K562 (cell line): ENCODE measurements at regions not wholly inside any gene's neighbourhood (a gene's known extent, or its start where the extent isn't known, plus 50 kb on each side); places are given as distances from the start of the nearest gene placed in this dataset.

Experiments
- ATAC-seq: fragments of 200-7000 bp; cut with Tn5 transposase; 3 replicates; pipeline ENCODE4 v1.9.1; 2020; ENCODE audit warnings: moderate library complexity
- BruUV-seq: library from RNA; stranded (reverse); fragments of 400-500 nt; replicated peaks from 2 replicates; lab custom pipeline; 2021; lab: Mats Ljungman, UMichigan
- CTCF ChIA-PET: fragments of 300-600 bp; formaldehyde crosslinking; extraction: SDS; loops from one replicate; lab custom pipeline; 2021; ENCODE audit warnings: low intra/inter-chr PET ratio; lab: Yijun Ruan, JAX
- POLR2A ChIA-PET: fragments of 300-600, 350-650 bp; sonication (Branson Sonifier 250); formaldehyde crosslinking; extraction: SDS; loops from one replicate; lab custom pipeline; 2021; ENCODE audit warnings: antibody characterized with exemption, inconsistent platforms; lab: Yijun Ruan, JAX
- DNase-seq, 4 experiments: peaks; one replicate each; pipeline versions ENCODE4 v3.0.0 to v3.0.0-alpha.2; 2011 to 2018; ENCODE audit warnings: low spot score in 3 of 4, mixed read lengths in 3 of 4; ENCODE audit errors: extremely low read depth in 1 of 4
- FAIRE-seq: peaks from 2 replicates; lab custom pipeline; 2011; peaks lifted over from hg19 to GRCh38; lab: Jason Lieb, UNC
- H2AFZ ChIP-seq: 2 replicates; pipeline ENCODE4 v1.6.0; 2011; ENCODE audit warnings: low read depth, low read length, control low read depth, inconsistent platforms
- H3K27ac ChIP-seq: fragments of 200-600 bp; 3 replicates; pipeline ENCODE4 v1.8.0; 2011; ENCODE audit warnings: low read depth, mild to moderate bottlenecking, control low read depth, inconsistent platforms, low read length, moderate library complexity, mixed read lengths; ENCODE audit errors: extremely low read depth
- H3K27me3 ChIP-seq, 2 experiments: fragments of 300-600 bp in 1 of 2; 2 replicates in 1 of 2; 3 replicates in 1 of 2; pipeline versions ENCODE4 v1.6.0 to v1.8.0; 2011; ENCODE audit warnings: inconsistent platforms in 2 of 2, low read length in 2 of 2, mild to moderate bottlenecking in 1 of 2, mixed read lengths in 1 of 2, moderate library complexity in 1 of 2; ENCODE audit not compliant: control insufficient read depth in 2 of 2, insufficient read depth in 2 of 2
- H3K36me3 ChIP-seq: fragments of 300-600 bp; 3 replicates; pipeline ENCODE4 v1.8.0; 2011; ENCODE audit warnings: mild to moderate bottlenecking, low read length, inconsistent platforms; ENCODE audit not compliant: control insufficient read depth, insufficient read depth
- H3K4me1 ChIP-seq, 2 experiments: fragments of 200-600 bp in 1 of 2; replicated peaks in 1 of 2; 2 replicates in 1 of 2; 3 replicates in 1 of 2; pipeline versions ENCODE4 v1.5.1 to v1.8.0; 2011; ENCODE audit warnings: inconsistent platforms in 2 of 2, low read length in 2 of 2, mild to moderate bottlenecking in 1 of 2, mixed read lengths in 1 of 2, moderate library complexity in 1 of 2; ENCODE audit not compliant: control insufficient read depth in 2 of 2, insufficient read depth in 2 of 2
- H3K4me2 ChIP-seq: 2 replicates; pipeline ENCODE4 v1.6.1; 2011; ENCODE audit warnings: low read length, control low read depth, inconsistent platforms, mixed read lengths; ENCODE audit not compliant: insufficient read depth
- H3K4me3 ChIP-seq: fragments of 200-600 bp; sonication (generic), shearing (Covaris generic); 2 replicates; pipeline ENCODE4 v1.5.1; 2016; ENCODE audit warnings: control low read depth, inconsistent platforms
- H3K79me2 ChIP-seq: fragments of 200-600 bp; 3 replicates; pipeline ENCODE4 v1.8.0; 2011; ENCODE audit warnings: low read length, inconsistent platforms; ENCODE audit not compliant: control insufficient read depth, insufficient read depth
- H3K9ac ChIP-seq, 2 experiments: 2 replicates each; pipeline versions ENCODE4 v1.6.0 to v1.6.1; 2011; ENCODE audit warnings: low read depth in 2 of 2, low read length in 2 of 2, control low read depth in 1 of 2, inconsistent platforms in 1 of 2, mild to moderate bottlenecking in 1 of 2, mixed read lengths in 1 of 2; ENCODE audit not compliant: insufficient read depth in 1 of 2
- H3K9me1 ChIP-seq: one replicate; pipeline ENCODE4 v1.6.0; 2011; ENCODE audit warnings: inconsistent platforms, mild to moderate bottlenecking, low read length, moderate library complexity; ENCODE audit not compliant: control insufficient read depth, insufficient read depth
- H3K9me3 ChIP-seq: replicated peaks from 2 replicates; pipeline ENCODE4 v1.5.1; 2011; ENCODE audit warnings: low read depth, low read length, inconsistent platforms; ENCODE audit not compliant: control insufficient read depth, insufficient read depth
- H4K20me1 ChIP-seq: replicated peaks from 2 replicates; pipeline ENCODE4 v1.6.1; 2011; ENCODE audit warnings: low read length, inconsistent platforms, mixed read lengths; ENCODE audit not compliant: control insufficient read depth, insufficient read depth
- ATF7 ChIP-seq: fragments of 450-650 bp; IDR thresholded peaks from 2 replicates; pipeline ENCODE4 v1.7.1; 2014; ENCODE audit warnings: mild to moderate bottlenecking, moderate library complexity
- FOXJ2 ChIP-seq: fragments of 200-800 bp; sonication (Bioruptor generic); IDR thresholded peaks from 2 replicates; pipeline ENCODE4 v1.6.1; 2016; ENCODE audit warnings: missing genetic modification characterization, missing compliant biosample characterization
- GTF2E2 ChIP-seq: fragments of 200-800 bp; sonication (Bioruptor generic); IDR thresholded peaks from 2 replicates; pipeline ENCODE4 v1.6.1; 2016; ENCODE audit warnings: missing genetic modification characterization, missing compliant biosample characterization
- HNRNPL ChIP-seq: fragments of 200-400 bp; formaldehyde crosslinking; IDR thresholded peaks from 2 replicates; pipeline ENCODE4 v1.6.1; 2017; ENCODE audit warnings: low read depth, mild to moderate bottlenecking, low read length
- MCM7 ChIP-seq, 2 experiments: fragments of 450-650 bp; IDR thresholded peaks; 2 replicates each; pipeline ENCODE4 v1.6.1; 2016 to 2018
- PURB ChIP-seq: sonication (generic); formaldehyde crosslinking; IDR thresholded peaks from 2 replicates; pipeline ENCODE4 v1.9.0; 2021; ENCODE audit warnings: low read depth, mild to moderate bottlenecking, missing genetic modification reagents
- SMAD2 ChIP-seq: fragments of 150-350 bp; IDR thresholded peaks from 2 replicates; pipeline ENCODE4 v1.6.1; 2014; ENCODE audit warnings: low read depth, mild to moderate bottlenecking, low read length
- SMARCB1 ChIP-seq: IDR thresholded peaks from 2 replicates; pipeline ENCODE4 v1.6.1; 2011; ENCODE audit warnings: improper control_type of control experiment, low read depth; ENCODE audit not compliant: insufficient read length
- ZNF121 ChIP-seq: sonication (generic); formaldehyde crosslinking; conservative IDR thresholded peaks from 2 replicates; pipeline ENCODE4 v1.8.0; 2022; ENCODE audit warnings: missing genetic modification reagents
- ZNF324 ChIP-seq: fragments of 250-450 bp; sonication (Bioruptor Pico); IDR thresholded peaks from 2 replicates; pipeline ENCODE4 v1.4.0; 2020; ENCODE audit warnings: mild to moderate bottlenecking
- ZNF354B ChIP-seq: fragments of 250-450 bp; sonication (Bioruptor Pico); IDR thresholded peaks from 2 replicates; pipeline ENCODE4 v1.4.0; 2020
- WGBS: fragments of 100-300 bp; shearing (Covaris generic); methylation state at CpG from one replicate; pipeline ENCODE4 v1.1.6; 2016; ENCODE audit warnings: low coverage, mixed read lengths; ENCODE audit not compliant: insufficient coverage; ENCODE audit errors: missing lambda C conversion rate; 5-methylcytosine and 5-hydroxymethylcytosine counted together
- in situ Hi-C: fragments of 300-500 bp; cut with MboI; formaldehyde crosslinking; loops from 4 replicates; pipeline ENCODE4 v1.15.0; 2018; ENCODE audit warnings: inconsistent platforms, mixed read lengths
- intact Hi-C: fragments of 100-400 bp; cut with micrococcal nuclease; formaldehyde crosslinking; loops from 2 replicates; pipeline ENCODE4 v1.14.2; 2022
- TF ChIP-seq, protein P1 (sequence below): fragments of 250-450 bp; sonication (Bioruptor Pico); IDR thresholded peaks from 2 replicates; pipeline ENCODE4 v1.5.0; 2021

DNA sequence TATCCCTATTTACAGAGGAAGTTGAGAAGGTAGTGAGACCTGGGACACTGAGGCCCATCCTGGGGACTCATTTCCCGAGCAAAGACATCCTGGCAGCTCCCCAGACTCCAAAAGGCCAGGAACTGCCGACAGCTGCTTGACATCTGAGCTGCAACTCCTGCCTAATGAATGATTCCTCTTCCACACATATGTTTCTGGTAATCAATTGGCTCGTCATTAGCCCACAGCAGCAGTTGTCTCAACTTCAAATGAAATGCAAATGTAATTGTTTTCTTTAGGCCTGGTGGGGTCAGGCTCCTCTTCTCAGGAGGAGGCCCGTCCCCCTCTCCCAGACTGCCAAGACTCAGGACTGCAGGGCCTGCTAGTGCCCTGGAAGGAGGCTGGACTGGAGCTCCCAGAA is 61.8 kb upstream of the DISP3 start:
- Histone ChIP-seq H3K4me3 (no peak overlapping the region), H3K9me3 (no peaks in the 10 kb centered on the region), H3K9ac (no peak overlapping the region), H3K4me1 (no peaks in the 10 kb centered on the region; a peak in 1 of 5 replicates), H3K27me3 (peaks cover 29 to 64% of the 10 kb centered on the region in 2 experiments), H3K9me1 (no peaks in the 10 kb centered on the region), H3K27ac (no peak overlapping the region), H2AFZ (no peak overlapping the region), H3K4me2 (no peak overlapping the region), H3K79me2 (no peaks in the 10 kb centered on the region), H4K20me1 (peaks cover 5% of the 10 kb centered on the region; the same call in 1 of the 2 replicates), H3K36me3 (no peaks in the 10 kb centered on the region)
- no TSS peak for BruUV-seq
- TF ChIP-seq ZNF354B (no peak), FOXJ2 (no peak), ZNF324 (CRISPR knock-in tag) (no peak), ATF7 (no peak), MCM7 (IDR thresholded peaks at IDR 0.05) (no peak), HNRNPL (no peak)
- intact Hi-C loops (no loop called here), in situ Hi-C loops (no loop called here)
- FAIRE-seq (no peak), ATAC-seq (no peak), DNase-seq (no peak)
- WGBS, result 0% methylated on average over 4 of the region's 4 CpGs
- POLR2A ChIA-PET, result no interaction called here
- CTCF ChIA-PET, result no interaction called here

DNA sequence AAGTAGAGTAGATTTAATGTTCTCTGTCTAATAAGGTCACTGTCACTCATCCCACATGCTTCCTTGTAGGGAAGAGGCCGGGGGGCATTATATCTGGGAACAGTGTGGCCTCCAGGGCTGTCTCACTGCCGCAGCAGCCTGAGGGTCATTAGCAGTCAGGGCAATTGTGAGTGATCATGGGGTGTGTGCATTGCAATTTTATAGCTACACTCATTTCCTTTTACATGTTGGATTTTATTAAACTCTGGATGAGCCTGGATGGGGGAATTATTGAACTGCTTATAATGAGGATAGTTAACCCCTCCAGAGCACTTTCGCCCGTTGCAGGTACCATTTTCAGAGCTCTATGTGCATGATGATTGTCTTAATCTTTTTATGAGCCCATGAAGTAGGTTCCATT is 60.9 kb upstream of the DISP3 start:
- TF ChIP-seq, protein P1, sequence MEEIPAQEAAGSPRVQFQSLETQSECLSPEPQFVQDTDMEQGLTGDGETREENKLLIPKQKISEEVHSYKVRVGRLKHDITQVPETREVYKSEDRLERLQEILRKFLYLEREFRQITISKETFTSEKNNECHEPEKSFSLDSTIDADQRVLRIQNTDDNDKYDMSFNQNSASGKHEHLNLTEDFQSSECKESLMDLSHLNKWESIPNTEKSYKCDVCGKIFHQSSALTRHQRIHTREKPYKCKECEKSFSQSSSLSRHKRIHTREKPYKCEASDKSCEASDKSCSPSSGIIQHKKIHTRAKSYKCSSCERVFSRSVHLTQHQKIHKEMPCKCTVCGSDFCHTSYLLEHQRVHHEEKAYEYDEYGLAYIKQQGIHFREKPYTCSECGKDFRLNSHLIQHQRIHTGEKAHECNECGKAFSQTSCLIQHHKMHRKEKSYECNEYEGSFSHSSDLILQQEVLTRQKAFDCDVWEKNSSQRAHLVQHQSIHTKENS (CRISPR knock-in tag), result no peak
- TF ChIP-seq GTF2E2 (tag) (no peak), ZNF121 (CRISPR knock-in tag) (no peak), SMAD2 (no peak), SMARCB1 (no peak), PURB (CRISPR knock-in tag) (no peak)
- Histone ChIP-seq H3K4me3 (no peak overlapping the region), H3K4me1 (no peaks in the 10 kb centered on the region; a peak in 1 of 5 replicates), H3K27me3 (peaks cover 34 to 66% of the 10 kb centered on the region in 2 experiments), H3K27ac (no peak overlapping the region), H3K36me3 (no peaks in the 10 kb centered on the region), H4K20me1 (peaks cover 5% of the 10 kb centered on the region; the same call in 1 of the 2 replicates), H3K9me1 (no peaks in the 10 kb centered on the region), H3K79me2 (no peaks in the 10 kb centered on the region), H3K9me3 (no peaks in the 10 kb centered on the region), H2AFZ (no peak overlapping the region), H3K9ac (no peak overlapping the region), H3K4me2 (no peak overlapping the region)
- POLR2A ChIA-PET, result interaction anchor here (0.6 to 1.2 kb wide), 2 partner anchors 17 to 50 kb away, joined by 3 to 4 read pairs; no protein-coding TSS in a partner anchor
- intact Hi-C loops, result no loop called here
- in situ Hi-C loops, result no loop called here
- CTCF ChIA-PET, result no interaction called here
- WGBS, result 1% methylated on average over 4 of the region's 4 CpGs
- no peak for DNase-seq
- FAIRE-seq, result no peak
- BruUV-seq, result no TSS peak
- no peak for ATAC-seq
